ENCODE measurements at regions not wholly inside any gene's neighbourhood (a gene's known extent, or its start where the extent isn't known, plus 50 kb on each side); places are given as distances from the start of the nearest gene placed in this dataset.

GRCh38 chr4:16431866-16432265, 205.6 kb upstream of the TAPT1 start:
- TF ChIP-seq POLR2A (IDR thresholded peaks at IDR 0.05) (no peak), CTCF (IDR thresholded peaks at IDR 0.05) (no peak)

All from lower leg skin (tissue), 3 donors.